Adrenal gland (tissue), 5 donors: ENCODE measurements at regions not wholly inside any gene's neighbourhood (a gene's known extent, or its start where the extent isn't known, plus 50 kb on each side); places are given as distances from the start of the nearest gene placed in this dataset.

Experiments
- POLR2A ChIP-seq, 2 donors: fragments of 450-650 bp; IDR thresholded peaks; one replicate each; pipeline ENCODE4 v1.6.1; 2017; ENCODE audit warnings: antibody characterized with exemption in 2 of 2, mild to moderate bottlenecking in 2 of 2, moderate library complexity in 1 of 2
- TF ChIP-seq, protein P1 (sequence below), 6 experiments: fragments of 450-650 bp in 4 of 6; fragments of 200-600 bp in 2 of 6; sonication (generic) in 1 of 6; IDR thresholded peaks; 1 replicate in 5 of 6; 2 replicates in 1 of 6; pipeline versions ENCODE4 v1.5.1 to v1.8.0; 2016 to 2021; ENCODE audit warnings: antibody characterized with exemption in 6 of 6, mild to moderate bottlenecking in 2 of 6, moderate library complexity in 1 of 6
- donor health status: DM: no; HTN: no; CAD: no.

DNA sequence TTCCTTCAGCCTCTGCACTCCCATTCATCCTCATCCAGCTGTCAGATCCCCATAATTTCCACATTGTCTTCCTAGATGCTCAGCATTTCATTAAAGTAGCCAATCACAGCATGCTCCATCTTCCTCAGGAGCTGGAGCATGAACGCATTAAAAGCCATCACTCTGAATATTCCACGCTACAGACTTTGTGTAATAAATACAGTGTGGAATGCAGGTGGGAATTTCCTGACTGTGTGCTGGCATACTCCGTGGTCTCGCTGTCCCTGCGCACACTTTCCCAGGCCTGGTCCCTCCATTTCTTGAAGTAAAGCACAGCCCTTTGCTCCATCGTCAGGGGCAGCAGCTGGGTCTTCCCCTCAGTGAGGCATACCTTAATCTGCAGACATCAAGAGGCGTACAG, 123.7 kb upstream of the NCK2 start:
- TF ChIP-seq, protein P1, sequence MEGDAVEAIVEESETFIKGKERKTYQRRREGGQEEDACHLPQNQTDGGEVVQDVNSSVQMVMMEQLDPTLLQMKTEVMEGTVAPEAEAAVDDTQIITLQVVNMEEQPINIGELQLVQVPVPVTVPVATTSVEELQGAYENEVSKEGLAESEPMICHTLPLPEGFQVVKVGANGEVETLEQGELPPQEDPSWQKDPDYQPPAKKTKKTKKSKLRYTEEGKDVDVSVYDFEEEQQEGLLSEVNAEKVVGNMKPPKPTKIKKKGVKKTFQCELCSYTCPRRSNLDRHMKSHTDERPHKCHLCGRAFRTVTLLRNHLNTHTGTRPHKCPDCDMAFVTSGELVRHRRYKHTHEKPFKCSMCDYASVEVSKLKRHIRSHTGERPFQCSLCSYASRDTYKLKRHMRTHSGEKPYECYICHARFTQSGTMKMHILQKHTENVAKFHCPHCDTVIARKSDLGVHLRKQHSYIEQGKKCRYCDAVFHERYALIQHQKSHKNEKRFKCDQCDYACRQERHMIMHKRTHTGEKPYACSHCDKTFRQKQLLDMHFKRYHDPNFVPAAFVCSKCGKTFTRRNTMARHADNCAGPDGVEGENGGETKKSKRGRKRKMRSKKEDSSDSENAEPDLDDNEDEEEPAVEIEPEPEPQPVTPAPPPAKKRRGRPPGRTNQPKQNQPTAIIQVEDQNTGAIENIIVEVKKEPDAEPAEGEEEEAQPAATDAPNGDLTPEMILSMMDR (IDR thresholded peaks at IDR 0.05): no peak
- TF ChIP-seq POLR2A (IDR thresholded peaks at IDR 0.05): no peak
